Gastroesophageal sphincter (tissue), 3 donors: ENCODE measurements at regions not wholly inside any gene's neighbourhood (a gene's known extent, or its start where the extent isn't known, plus 50 kb on each side); places are given as distances from the start of the nearest gene placed in this dataset.

Experiments
- CTCF ChIP-seq, 4 experiments: fragments of 200-600 bp in 2 of 4; fragments of 450-650 bp in 2 of 4; sonication (generic) in 1 of 4; IDR thresholded peaks; one replicate each; pipeline ENCODE4 v1.5.1; 2017 to 2019; ENCODE audit warnings: antibody characterized with exemption in 4 of 4, mild to moderate bottlenecking in 2 of 4, moderate library complexity in 2 of 4
- EP300 ChIP-seq: sonication (generic); formaldehyde crosslinking; IDR thresholded peaks from one replicate; pipeline ENCODE4 v1.6.1; 2017; ENCODE audit warnings: antibody characterized with exemption, mild to moderate bottlenecking
- POLR2A ChIP-seq, 2 donors: fragments of 450-650 bp; IDR thresholded peaks; one replicate each; pipeline ENCODE4 v1.6.1; 2017; ENCODE audit warnings: antibody characterized with exemption in 2 of 2, mild to moderate bottlenecking in 2 of 2, moderate library complexity in 1 of 2
- POLR2AphosphoS5 ChIP-seq: sonication (generic); formaldehyde crosslinking; IDR thresholded peaks from one replicate; pipeline ENCODE4 v1.6.1; 2017; ENCODE audit warnings: antibody characterized with exemption

- TF ChIP-seq CTCF (IDR thresholded peaks at IDR 0.05) (no peak), POLR2AphosphoS5 (no peak), EP300 (no peak), POLR2A (IDR thresholded peaks at IDR 0.05) (no peak)
Measured at GRCh38 chr4:157664726-157665125, 444.2 kb downstream of the GRIA2 start.
